Right hindlimb (tissue), 1 donor: ENCODE measurements at regions not wholly inside any gene's neighbourhood (a gene's known extent, or its start where the extent isn't known, plus 50 kb on each side); places are given as distances from the start of the nearest gene placed in this dataset.

Source experiments
- DNase-seq: peaks from one replicate; pipeline ENCODE4 v3.0.0-alpha.2; 2018

DNA sequence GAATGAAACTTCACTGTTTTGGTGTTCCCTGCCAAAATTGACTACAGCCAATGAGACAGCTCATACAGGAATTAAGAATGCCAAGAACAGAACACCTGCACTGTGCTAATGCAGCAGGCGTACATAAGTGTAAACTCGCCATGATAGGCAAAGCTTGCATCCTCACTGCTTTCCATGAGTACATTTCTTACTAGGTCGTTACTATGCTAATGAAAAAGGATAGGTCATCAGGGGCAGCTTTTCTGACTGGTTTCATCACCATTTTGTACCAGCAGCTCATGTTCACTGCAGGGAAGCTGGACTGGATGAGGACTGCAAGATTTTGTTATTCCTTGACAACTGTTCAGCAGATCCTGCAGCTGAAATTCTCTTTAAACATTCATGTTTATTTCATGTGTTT, 1383.8 kb downstream of the EFNB2 start:
- DNase-seq, result no peak

DNA sequence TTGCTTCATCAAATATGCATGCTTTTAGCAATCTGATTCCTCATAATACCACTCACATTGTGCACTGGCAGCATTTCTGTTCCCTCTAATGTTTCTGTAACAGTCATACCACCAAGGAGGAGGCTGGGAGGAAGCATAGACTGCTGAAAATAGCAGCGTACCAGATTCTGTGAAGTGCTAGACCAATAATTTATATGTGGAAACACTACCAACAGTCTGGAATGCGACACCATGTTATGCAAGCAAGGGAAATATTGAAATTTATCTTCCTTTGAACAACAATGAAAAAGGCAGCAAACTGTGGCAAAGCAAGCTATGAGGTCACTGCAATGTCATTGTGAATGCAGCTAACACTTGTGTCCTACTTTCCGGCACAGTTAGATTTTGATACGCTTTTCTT, 1388.0 kb downstream of the EFNB2 start:
- DNase-seq, result no peak

DNA sequence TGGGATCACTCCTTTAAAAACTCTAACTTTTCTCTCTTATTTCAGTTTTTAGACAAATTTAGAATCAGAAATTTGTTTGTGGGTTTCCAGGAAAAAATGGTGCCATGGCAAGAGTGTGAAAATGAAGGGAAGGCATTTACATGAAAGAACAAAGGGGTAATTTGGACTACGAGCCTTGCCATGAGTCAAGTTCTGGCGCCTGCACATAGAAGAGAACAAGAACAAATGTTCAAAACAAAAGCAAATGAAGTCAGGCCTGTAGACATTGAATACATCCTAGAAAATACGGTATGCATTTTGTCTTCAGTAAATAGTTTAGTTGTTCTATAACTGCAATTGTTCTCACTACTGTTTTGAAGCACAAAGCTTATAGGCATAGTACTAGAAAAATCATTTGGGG, 1390.5 kb downstream of the EFNB2 start:
- no peak for DNase-seq

DNA sequence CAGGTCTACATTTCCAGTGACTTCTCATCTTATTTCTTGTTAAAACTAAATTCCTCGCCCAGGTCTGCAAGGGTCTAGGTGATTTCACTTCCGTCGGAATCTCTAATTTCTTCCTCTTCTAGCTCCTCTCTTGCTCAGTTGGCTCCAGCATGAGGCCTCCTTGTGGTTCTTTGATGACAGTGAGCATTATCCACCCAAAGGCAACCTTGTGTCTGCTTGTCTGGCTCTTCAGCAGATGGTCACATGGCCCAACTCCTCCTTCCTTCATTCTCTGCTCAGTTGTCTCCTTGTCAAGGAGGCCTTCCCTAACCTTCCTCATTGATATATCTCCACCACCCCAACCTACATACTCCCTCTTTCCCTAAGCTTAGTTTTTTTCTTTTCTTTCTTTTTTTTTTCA, 1391.4 kb downstream of the EFNB2 start:
- no peak for DNase-seq

DNA sequence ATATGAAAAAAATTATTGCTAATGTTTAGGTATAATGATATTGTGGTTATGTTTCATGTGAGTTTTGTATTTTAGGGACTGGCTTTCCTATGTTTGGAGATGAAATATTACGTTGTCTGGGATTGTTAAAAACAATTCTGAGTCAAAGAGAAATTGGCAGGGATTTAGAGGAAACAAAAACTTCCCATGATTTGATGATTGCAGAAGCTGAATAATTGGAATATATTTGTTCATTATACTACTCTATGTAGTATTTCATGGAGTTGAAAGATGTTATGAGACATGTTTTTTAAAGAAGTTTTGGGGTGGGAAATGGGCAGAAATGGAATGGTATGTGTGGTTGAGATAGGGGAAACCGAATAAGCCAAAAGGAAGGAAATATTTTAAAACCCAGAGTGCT, 1392.9 kb downstream of the EFNB2 start:
- no peak for DNase-seq

DNA sequence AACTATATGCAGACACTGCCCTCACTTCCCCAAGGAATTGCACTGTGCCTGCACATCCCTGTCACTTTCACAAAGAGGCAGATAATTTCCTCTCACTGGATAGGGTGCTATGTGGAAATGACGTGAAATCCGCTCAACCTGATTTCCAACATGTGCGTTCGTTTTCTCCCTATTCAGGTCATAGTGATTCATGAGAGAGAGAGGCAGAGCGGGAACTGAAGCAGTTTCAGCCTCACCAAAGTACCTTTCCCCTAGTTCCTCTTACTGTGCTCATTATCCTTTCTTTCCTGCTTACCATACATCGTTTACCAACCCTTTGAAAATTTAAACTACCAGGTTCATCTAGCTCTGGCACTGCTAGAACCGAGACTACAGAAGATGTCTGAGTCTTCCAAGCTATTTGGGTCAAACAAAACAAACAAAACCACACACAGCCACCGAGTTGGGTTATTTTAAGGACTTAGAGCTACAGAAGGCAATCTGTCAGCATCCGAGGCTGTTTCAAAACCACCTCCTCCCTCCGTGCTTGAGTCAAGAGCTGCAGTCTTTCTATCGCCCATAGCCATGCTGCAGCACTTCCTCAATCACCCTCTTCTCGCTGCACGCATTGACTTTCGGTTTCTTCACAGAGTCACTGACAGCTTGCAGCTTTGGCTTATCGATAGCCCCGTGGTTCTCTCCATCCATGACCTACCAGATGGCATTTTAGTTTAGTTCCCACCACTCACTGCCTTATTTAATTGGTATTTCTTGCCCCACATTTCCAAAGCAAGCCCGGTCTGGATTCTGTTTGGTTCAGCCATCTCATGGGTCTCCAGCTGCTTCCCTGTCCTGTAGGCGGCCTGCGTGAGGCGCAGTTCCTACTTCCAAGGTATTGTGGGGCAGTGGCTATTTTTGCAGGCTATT, 1395.8 kb downstream of the EFNB2 start:
- peak; percentile 16 for DNase-seq

DNA sequence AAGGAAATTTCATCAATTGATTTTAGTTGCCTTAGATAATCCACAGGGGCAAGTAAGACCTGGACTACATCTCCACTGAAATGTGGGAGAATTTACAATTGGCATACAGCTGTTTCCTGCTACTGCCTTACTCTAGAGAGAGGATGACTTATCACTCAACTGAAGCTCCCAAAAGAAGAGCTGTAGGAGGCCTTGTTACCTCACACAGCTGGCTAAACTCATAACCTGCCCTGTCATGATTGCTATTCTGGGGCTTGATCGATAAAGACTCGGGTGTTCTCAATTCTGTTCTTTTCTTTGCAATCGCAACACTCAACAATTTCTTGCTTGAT, 1396.4 kb downstream of the EFNB2 start:
- DNase-seq, result no peak

DNA sequence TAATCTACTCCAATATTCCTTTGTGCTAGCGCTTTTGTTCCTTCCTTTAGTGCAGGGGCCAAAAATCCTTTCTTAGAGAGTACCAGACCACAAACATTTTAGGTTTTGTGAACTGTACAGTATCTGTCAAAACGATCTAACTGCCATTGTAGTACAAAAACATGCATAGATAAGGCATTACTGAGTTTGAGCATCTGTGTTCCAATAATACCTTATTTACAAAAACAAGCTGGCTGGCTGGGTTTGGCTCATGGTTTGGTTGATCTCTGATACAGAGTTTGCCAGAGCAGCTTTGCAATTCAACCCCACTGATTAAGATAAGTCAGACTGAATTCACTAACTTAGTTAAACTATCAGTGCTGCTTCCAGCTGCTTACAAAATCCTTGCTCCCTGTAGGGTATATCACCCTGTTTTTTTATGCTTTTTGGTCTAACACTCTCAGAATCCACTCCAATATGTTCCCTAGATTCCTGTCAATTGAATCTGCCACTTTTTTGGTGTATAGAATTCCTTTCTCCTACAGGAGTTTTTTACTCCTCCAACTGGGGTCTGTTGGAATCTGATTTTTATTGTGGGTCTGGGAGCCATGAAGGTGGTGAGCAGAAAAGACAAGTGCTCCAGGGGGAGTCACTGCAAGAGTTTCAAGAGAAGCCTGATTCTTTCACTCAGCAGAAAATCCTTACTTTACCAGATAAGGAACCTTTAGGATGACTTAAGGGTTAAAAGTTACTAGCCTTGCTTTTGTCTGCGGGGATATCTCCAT, 1399.4 kb downstream of the EFNB2 start:
- DNase-seq, result no peak

DNA sequence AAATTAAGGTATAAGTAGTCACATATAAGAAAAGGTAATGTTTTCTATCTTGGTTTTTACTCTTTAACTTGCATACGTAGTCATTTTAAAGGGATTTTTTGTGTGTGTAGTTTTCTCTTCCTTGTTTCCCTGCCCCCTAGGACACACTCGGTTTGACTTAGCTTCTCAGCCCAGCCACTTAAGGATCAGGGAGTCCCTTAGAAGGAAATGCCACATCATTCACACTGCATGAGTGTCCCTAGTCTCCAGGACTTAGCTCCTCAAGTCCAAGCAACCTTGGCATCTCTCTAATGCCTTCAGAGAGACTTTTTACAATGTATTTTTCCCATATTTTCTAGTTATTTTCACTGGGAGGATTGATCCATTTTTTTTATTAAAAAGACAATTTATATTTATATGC, 1407.7 kb downstream of the EFNB2 start:
- DNase-seq, result no peak

DNA sequence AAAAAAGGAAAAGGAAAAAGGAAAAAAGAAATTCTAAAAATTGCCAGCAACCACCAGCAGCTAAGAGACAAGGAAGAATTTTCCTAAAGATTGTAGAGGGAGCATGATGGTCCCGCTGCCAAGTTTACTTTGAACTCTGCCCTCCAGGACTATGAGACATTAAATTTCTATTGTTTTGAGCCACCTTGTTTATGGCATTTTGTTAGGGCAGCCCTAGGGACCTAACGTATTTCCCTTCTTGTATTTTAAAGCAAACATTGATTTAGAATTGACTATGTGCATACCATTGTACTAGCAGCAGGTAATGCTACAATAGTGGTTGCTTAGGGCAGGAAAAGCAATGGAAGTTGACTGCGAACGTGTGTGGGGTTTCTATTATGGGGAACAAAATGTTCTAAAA, 1414.2 kb downstream of the EFNB2 start:
- no peak for DNase-seq

DNA sequence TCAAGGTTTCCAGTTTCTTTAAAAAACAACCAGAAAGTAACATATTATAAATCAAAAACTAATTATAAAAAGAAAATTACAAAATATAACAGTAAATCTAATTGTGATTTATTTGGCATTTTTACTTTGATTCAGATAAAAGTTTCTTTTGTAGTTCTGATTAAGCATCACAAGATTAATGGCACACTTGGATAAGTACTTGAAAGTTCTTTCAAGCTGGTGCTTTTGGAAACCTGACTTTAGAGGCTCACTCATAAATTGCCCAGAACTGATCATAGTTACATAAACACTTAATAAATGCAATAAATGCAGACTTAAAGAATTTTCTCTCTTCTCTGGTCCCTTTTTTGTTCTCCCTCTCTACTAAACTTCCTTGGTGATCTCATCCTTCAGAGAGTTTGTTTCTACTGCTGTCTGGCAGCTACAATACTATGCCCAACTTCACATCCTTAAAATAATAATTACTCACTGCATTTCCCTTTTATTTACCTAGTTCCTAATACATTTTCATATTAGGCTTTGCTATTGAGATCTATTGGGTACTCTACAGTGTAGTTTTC, 1417.0 kb downstream of the EFNB2 start:
- no peak for DNase-seq

DNA sequence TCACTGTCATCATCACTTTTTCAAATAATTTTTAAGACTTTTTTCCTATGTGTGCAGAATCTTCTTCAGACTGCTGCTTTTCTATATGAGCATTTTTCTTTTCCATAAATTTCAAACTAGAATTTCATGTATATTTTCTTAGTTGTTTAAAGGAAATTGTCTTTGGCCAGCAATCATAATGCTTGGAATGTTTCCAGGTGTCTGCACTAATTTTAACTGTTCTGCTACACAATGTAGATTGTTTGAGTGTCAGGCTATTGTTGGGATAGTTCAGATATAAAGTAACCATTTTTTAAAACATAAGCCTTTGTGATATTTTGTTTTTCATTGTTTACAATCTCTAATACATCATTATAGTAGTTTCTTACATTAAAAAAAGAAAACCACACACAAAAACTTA, 1418.5 kb downstream of the EFNB2 start:
- DNase-seq, result no peak

DNA sequence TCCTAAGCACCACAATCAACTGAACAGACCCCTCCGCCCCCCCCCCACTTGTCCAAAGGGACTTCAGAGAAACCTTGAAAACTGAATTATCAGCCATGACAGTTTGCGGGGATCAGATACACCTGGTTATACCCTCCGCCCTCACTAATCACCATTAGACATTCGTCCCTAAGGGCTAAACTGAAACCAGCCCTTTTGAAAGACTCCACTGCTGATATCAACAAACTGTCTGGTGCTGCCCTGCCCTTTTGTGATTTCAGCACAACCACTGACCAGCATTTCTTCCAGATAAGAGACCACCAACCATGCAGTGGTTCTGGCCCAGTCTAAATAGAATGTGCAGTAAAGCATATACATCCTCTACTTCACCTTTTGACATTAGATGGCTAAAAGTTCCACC, 1422.9 kb downstream of the EFNB2 start:
- no peak for DNase-seq

DNA sequence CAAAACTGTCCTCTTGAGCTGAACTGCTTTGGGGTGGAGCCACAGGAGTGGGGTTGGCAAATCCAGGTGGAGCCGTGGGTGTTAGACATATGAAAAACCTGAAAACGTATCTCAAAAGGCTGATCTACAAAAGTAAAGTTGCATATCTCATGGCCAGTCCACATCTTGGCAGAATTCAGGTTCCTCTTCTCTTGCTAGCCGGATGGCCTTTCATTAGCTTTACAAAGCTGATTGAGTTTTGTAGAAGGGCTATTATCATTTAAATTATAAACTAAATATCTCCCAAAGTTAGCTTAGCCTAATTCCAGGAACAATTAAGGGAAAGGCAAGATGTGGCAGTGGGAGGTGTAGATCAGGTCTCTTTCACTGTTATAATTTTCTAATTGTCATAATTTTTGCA, 1427.7 kb downstream of the EFNB2 start:
- DNase-seq, result no peak

DNA sequence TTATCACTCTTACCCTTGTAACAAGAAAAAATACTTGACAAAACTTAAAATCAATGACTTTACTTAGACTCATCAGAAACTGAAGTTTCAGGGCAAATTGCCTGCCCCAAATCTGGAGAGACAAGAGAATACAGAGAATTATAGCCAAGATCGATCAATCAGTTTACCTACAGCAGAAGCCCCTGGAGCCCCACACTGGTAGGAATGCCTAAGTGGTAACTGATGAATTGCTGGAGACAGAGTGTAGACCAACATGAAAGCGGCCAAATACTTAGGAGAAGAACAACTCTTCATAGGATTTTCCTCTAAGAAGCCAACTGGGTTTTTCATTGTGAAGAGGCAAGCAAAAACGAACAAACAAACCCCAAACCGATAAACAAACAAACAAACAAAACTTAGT, 1430.0 kb downstream of the EFNB2 start:
- no peak for DNase-seq

DNA sequence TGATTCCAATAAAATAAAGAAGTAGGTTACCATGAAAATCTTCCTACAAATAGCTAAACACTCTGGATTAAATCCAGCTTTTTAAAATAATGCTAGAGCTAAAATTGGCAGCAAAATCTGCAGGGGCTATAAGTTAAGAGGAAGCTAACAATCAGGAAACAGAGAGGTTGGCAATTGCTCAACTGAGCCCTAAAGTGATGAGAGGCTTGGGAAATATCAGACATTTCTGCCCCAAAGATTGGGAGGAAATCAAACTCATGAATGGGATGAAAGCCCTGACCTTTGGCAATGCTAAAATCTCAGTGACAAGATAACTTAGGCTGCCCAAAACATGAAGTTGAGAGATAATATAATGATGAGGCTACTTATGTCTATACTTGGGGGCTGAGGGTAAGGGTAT, 1437.9 kb downstream of the EFNB2 start:
- DNase-seq, result no peak

DNA sequence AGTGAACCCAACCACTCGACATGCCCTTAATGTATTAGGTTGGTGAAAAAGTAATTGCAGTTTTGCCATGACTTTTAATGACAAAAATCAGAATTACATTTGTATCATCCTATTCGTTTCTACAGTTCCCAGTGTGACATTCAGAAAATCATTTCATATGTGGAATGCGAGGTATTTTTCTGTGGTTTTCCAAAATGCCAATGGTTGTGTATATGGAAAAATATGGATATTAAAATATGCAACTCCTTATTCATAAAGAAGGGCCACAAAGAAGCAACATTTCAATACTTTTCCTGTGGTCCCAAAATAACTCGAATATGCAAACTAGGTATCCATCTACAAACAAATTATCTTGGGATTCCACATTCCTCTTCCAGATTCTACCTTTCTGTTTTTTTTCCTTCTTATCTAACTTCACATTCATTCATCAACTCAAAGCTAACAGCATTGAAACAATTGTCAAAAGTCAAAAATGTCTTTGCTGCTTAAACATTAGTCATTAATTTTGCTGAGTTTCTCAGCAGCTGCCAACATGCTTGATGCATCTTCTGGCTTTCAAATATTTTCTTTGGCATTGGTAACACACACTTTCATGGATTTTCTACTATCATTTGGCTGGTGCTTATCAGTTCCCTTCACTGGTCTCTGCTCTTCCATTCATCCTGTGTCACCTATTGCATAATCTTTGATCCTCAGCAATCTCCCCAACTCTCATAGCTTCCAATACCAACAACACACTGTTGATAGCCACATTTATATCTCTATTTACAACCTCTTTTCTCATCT, 1445.4 kb downstream of the EFNB2 start:
- no peak for DNase-seq

DNA sequence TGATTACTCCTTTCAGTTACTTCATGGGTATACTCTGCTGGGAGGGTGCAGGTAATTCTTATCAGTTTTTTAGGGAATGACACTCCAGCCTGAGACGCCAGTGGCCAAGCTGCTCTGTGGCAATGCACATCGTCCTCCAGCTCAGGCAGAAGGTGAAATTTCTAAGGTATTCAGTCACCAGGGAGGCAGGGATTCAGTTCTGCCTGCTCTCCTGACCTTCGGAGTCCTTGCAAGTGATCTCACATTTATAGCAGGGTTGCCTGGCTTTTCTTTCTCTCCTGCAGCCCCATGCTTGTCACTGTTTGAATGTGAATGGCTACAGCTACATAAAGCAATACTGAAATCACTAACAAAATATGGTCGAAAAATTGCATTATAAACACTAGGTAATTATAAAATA, 1447.5 kb downstream of the EFNB2 start:
- no peak for DNase-seq

DNA sequence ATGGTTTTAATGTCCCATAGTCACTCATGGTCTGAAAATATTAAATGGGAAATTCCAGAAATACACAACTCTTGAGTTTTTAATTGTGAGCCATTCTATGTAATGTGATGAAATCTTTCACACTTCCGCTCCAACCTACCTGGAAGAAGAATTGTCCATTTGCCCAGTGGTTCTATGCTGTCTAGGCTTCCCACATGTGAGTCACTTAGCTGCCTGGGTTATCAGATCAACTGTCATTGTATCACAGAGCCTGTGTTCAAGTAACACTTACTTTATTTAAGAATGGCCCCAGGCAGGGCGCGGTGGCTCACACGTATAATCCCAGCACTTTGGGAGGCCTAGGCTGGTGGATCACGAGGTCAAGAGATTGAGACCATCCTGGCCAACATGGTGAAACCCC, 1450.5 kb downstream of the EFNB2 start:
- no peak for DNase-seq

DNA sequence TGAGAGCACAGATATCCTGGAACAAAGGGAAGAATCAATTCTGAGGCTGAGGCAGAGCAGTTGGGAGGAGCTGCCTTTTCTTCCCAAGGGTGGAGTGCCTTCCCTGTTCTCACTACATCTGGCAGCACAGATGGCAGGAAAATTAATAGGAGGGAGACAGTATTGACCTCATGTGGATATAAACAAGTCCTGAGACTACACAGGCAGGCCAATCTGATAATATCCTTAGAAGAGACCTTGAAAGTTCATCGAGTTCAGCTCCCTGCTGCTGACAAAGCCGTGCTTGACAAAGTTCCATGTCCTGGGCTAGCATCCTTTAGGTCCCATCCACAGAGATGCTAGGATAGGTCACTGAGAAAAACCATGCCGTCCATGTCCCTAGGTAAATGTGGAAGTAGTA, 1451.5 kb downstream of the EFNB2 start:
- no peak for DNase-seq

DNA sequence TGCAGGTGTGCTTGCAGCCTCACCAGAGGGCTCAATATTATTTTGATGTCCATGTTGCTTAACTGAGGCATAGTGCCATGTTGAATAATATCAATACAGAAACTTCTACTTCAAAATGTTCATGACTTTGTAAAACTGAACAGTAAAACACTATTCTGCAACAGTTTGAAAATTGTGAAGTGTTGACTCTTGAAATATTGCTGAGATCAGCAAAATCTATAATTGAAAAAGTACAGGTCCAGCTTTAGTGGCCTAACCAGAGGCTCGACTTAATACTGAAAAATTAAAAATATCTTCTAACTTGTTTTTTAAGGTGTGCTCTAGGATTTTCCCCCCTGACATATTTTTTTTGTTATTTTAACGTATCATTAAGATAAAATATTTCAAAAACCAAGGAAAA, 1460.7 kb downstream of the EFNB2 start:
- DNase-seq, result no peak

DNA sequence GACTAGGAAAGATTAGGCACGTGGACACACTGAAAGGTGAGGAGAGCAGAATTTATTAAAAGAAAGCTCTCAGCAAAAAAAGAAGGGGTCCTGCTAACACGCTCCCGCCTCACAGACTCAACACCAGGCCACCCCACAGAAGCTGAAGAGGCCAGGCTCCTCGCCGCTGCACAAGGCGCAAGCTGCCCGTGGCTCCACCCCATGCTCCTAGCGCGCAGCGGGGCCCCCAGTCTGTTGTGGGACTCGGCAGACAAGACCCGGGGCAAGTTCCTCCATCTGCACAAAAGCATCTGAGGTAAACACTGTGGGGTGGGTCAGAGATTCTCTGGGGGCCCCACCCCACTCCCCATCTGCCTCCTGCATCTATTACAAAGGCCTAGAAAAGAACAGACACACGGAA, 1462.4 kb downstream of the EFNB2 start:
- no peak for DNase-seq

DNA sequence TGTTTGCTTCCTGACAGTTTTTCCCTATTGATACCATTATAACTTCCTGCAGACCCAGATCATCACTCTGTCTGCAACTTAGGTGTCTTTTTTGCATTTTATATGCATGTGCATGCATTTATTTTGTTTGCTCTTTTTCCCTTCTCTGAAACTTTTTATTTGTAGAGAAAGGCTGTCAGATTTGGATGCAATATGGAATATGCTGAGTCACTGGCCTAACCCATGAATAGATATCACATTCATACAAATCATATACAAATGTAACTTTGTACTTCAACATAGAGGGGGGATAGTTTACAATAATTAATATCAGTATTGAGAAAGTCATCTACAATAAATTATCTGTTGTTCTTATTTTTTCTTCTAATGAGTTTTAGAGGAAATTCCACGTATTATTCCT, 1465.0 kb downstream of the EFNB2 start:
- DNase-seq, result no peak
